Glomerular endothelial cell (primary cell): ENCODE measurements at regions not wholly inside any gene's neighbourhood (a gene's known extent, or its start where the extent isn't known, plus 50 kb on each side); places are given as distances from the start of the nearest gene placed in this dataset.

Experiments
- DNase-seq: peaks from one replicate; pipeline ENCODE4 v3.0.0-alpha.2; 2011; ENCODE audit warnings: low read depth, low spot score; ENCODE audit errors: extremely low read depth

DNA sequence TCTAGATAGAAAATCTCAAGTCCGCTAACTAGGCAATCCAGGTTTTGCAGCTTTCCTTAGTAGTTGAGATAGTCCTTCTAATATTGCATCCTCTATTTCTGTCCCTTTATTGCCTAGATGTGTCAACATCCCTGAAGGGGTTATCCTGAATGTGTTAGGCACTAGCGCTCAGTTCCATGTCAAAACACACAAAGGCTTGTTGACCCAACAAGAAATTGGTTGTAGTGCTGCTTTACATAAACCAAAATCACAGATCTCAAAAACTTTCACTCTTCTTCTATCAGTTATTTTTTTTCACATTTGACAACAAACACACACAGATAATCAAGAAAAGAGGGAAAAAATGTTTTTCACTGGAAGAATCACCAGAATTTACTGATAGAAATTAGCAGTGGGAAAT, 51.4 kb upstream of the SOX2 start:
- no peak for DNase-seq

DNA sequence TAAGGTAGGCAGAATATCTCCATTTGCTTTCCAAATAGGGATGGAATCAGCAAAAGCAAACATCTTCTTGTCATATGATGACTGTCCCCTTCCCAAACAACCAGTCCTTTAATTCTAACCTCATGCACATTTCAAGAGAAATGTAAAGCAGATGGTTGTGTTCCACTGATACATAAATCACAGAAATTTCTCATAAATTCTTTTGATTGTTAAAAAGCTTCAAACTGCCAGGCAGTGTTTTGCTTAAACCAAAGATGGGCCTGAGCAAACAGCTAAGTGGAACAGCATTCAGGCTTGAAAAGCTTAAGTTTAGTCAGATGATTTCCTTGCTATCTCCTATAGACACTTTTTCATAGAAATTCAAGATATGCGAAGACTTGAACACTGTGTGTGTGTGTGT, 74.3 kb upstream of the SOX2 start:
- DNase-seq: no peak

DNA sequence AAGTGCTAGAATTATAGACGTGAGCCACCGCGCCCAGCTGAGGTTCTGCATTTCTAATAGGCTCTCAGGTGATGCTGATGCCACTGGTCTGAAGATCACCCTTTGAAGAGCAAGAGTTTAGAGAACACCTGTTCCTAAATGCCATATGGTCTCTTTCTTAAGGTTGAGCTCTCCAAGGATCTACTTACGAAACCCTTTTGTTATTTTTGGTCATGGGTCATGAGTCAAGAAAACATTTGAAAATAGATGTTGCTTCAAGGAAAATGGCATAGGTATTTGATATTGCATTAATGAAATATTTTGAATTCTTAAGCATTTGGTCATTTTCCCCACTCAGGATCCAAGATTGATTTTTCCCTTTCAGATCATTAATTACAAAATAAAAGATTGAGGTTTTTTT, 74.7 kb upstream of the SOX2 start:
- no peak for DNase-seq

DNA sequence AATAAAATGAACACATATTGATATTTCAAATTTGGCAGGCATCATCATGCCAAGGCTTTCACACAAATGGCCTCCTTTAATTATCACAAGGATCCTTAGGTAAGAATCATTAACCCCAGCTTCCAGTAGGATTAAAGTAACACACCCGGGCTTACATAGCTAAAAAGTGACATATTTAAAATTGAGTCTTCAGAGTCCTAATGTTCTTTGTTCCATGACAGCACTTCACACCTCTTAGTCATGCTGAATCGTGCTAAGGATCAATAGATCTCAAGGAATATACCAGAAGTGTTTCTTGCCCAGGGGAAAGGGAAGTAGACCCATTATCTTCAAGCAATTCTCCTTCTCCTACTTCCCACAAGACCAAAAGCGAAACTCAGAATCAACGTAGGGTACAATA, 76.6 kb upstream of the SOX2 start:
- DNase-seq: no peak

DNA sequence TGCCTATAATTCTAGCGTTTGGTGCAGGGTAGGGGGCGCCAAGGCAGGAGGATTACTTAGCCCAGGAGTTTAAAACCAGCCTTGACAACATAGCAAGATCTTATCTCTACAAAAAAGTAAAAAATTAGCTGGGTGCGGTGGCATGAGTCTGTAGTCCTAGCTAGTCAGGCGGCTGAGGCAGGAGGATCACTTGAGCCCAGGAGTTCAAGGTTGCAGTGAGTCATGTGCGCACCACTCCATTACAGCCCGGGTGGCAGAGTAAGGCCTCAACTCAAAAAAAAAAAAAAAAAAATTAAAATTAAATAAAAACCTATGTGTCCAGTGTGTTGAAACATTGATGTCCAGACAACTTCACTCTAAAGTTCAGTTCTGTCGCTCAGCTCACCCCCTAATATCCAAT, 78.2 kb upstream of the SOX2 start:
- DNase-seq: no peak

DNA sequence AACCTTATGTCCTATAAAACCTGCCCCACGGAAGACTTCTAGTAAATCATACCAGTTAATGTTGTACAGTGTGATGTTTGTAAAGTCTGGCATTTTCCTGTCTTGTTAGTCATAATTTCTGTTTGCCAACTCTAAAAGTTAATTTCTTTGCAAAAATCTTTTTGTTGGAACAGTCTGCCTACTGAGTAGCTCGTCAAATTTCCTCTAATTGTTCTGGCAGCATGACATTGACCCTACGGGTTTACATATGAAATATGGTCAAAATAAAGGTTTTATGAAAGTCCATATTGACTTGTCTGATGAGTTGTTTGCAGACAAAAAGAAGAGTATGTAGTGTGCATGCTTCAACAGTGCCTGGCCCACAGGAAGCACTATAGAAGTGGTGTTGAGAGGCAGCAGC, 79.8 kb upstream of the SOX2 start:
- DNase-seq: peak; percentile 61

DNA sequence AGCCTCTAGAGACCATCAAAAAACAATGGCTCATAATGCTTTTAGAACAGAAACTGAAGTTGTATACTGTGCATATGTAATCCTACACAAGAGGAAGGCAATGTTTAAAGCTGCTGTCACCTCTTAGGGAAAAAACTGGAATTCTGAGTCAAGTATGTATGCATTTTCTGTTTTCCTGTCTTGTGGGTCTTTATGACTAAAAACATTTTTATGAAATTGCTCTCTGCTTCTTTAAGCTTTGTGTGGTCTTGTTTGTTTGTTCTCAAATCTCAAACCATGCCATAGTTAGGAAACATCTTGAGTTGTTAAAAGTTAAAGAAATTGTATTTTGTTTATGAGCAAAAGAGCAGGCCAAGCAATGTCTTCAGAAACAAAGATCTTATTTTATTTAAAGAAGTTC, 80.9 kb upstream of the SOX2 start:
- no peak for DNase-seq

DNA sequence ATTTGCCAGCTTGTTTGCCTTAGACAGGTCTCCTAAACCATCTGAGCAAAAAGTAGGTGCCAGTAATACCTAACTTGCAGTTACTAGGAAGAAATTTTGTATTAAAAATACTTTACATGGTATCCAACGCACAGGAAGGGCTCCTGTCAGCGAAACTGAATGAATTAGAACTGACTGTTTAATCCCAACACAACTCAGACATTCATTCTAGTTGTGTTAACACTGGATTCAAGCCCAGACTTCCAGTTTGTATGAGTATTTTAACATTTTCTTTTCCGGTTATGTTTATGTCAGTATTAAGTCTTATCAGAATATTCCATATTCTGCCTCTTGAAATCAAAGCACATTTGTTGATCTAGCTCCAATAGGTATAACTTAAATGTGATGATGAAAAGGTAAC, 82.0 kb upstream of the SOX2 start:
- no peak for DNase-seq

DNA sequence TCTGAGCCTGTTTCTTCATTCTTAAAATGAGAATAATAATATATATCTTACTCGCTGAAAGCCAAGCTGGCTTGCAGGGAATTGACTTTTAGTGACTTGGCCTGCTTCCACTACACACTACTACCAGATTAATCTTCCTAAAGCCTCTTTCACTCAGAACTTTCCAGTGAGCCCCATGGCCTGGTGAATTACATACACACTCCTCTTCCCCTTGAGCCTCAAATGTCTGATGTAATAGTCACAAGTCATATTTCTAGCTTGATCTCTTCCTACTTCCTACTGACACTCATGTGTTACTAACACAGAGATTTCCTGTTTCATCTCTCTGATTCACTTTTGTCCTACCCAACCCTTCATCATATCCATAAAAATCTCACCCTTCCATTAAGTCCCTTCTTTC, 82.7 kb upstream of the SOX2 start:
- no peak for DNase-seq

DNA sequence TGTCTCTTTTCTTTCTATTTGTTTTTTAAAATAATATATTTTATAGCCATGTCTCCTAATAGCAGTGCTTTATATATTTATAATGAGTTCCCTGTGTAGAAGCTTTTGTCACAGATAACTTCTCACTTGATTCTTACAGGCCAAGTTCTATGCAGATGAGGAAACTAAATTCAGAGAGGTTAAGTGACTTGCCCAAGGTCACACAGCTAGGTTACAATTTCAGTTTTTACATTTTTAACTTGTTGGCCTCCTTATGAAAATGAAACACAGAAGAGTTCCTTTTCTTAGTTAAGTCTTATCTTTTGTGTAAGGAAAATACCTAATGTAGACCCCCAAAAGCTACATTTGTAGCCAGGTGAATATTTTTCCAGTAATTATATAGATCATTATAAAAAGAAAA, 83.3 kb upstream of the SOX2 start:
- no peak for DNase-seq

DNA sequence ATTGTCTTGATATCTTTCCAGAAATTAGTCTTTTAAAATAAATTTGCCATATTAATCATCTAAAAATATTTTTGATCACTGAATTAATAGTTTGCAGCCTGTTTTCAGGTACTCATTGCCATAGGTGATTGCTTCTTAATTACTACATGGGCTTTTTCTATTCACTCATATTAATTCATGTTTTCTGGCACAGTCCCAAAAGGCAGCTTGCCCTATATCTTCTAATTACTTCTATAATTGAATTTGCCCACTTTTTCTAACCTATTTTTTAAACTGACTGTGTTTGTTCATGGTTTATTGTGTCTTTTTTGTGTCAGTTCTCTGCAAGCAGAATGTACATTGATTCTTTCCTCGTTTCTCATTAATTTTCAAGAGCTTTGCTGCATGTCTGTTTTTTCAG, 85.7 kb upstream of the SOX2 start:
- no peak for DNase-seq

DNA sequence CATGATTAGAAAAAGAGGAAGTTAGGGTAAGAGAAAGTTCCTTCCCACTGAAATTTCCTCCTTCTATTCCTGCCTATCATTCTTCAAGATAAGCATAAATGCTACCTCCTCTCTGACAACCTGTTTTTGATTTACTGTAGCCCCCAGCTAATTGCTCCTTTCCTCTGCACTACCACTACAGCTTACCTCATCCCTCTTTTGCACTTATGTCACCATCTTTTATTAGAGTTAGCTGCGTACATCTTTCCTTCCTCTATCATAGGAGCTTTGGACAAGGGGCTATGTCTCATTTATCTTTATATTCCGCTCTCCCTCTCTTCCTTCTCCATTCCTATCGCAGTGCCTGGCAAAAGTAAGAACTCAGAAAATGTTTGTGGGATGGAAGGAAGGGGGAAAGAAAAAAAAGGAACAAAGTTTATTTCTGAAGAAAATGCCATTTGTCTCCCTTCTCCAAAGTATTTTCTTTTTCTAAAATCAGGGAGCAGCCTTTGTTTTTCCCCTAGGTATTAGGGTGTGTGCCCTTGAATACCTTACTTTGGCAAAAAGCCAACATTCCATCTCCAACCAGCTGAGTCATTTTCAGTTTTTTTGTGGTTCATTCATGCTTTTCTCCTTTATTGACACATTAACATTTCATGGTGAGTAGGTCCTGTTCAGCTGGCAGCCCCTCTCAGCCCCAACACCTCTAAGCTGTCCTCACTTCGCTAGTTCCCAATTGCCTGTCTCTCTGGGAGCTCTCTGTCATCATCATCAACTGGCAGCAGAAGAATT, 87.6 kb upstream of the SOX2 start:
- no peak for DNase-seq

DNA sequence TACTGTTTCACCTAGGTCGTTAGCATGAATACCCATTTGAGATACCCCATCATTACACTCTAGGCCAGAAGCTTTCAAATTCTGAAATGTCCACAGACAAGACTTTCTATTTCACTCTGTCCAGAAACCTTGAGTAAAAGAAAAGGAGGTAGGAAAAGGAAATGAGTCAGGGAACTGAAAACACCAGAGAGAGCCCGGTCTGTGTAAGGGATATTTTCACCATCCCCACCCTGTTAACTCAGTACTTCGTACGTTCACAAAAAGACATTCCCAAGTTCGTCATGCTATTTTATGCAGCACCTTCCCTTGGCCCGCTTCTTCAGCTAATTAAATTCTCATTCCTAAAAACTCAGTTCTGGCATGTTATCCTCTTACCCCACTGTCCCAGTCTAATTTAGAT, 89.4 kb upstream of the SOX2 start:
- DNase-seq: no peak

DNA sequence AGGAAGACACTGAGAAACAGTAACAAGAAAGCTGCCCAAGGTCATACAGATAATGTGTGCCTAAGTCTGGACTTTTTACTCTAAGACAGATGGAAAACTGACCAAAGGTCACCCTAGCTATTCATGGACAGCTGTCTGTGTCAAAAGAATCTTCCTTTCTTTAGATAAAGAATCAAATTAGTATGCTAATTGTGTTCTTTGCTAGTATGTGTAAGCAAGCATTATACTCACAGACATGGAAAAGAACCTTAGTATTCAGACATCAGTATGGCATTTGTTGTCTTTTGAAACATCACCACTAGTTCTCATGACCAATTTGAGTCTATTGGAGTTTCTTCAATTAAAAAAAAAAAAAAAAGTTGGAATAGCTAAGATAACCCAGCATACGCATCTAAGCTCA, 91.8 kb upstream of the SOX2 start:
- DNase-seq: no peak

DNA sequence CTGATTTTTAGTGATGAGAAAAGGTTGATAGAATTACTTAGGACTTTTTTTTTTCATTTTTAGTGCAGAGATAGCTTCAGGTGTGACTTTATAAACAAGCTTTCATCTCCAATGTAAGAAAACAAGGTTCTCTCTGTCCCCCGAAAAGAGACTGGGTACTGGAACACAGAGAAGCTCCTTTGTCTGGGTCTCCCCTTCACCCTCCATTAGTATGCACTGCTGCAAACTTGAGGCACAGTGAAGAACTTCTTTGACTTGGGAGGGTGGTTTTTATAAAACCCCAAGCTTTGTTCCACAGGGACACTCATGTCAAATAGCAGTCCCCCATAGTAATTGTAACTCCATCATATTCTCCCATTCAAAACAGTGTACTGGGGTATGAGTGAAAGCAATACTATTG, 93.5 kb upstream of the SOX2 start:
- DNase-seq: no peak

DNA sequence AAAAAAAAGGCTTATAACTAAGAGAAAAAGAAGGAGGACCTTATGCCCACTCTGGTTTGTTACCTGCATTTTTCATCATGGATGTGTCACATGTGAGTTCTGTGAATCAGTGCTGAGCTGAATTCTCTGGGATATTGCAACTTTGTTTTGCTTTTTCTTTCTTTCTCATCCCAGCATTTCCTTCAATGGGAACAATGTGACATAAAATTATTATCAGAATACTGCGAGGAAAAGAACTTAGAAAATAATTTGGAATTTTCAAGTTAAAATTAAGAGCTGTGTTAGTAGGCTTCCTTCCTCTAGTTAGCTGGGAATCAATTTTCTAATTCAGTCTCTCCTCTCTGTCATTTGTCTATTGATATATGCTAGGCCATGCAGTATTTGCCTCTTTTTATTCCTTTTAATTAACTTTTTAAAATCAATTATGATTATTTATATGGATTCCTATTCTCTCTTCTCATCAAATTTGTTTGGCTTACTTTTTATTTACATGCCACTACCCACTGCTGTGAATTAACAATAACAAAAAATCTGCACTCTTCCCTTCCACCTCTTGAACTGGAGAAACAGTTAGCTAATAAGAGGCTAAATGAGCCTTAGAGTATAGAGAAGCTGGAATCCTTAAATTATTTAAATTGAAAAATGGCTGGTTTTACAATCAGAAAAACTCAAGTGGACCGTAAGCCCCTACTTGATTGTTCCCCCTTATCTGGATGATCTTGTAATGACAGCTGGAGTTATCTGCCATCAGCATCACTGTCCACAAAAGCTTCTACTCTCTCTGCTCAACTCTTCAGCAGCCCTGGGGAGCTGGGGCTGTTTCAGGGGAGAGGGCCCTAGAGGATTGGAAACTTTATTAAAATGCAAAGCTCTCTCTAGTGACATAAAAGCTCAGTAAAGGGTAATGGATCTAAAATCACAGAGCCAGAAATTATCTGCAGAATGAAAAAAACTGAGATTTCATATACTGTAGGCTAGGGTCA, 95.3 kb upstream of the SOX2 start:
- no peak for DNase-seq

DNA sequence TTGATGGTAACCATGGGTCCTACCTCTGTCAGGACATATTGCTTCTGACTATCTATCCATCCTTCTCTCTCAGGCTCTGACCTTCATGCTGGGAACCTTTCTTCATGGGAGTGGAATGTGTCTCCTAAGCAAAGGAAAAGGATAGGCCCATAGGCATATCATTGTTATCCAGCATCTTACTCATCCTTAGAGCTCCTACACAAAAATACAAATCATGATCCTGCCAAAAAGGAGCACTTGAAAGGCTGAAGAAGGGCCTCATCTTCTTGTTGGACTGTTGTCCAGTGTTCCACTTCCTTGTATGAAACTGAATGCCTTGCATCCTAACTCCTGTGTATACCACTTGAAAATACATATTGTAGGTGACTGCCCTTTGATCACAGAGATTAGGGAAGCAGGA, 96.1 kb upstream of the SOX2 start:
- DNase-seq: no peak

DNA sequence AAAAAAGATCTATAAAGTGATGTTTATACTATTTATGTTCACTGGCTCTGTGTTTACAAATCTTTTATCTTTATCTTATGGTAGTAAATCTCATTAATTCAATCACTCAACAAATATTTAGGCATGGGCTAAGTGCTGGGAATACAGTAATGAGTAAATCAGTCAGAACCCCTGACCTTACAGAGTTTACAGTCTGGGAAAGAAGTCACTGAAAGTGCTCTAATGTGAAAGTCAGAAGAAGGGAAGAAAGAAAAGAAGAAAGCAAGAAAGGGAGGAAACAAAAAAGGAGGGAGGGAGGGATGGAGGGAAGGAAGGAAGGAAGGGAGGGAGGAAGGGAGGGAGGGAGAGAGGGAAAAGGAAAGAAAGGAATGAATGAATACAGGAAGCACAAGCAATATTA, 96.8 kb upstream of the SOX2 start:
- DNase-seq: no peak

DNA sequence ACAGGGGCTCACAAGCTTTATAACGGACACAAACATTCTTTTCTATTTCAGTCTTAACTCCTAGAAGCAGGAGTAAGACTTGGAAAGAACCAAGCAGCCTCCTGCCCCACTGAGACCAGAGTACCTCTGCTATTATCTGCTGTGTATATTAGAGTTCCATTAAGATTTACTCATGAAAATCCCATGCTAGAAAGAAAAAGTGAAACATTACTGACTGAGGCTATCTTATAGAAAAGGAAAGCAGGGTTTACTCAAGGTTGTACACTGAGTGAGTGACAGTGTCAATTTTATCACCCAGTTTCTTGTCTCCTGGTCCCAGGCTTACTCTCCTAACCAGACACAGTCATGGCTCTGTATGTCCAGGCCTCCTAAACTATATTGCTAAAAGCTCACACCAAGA, 97.9 kb upstream of the SOX2 start:
- DNase-seq: no peak

DNA sequence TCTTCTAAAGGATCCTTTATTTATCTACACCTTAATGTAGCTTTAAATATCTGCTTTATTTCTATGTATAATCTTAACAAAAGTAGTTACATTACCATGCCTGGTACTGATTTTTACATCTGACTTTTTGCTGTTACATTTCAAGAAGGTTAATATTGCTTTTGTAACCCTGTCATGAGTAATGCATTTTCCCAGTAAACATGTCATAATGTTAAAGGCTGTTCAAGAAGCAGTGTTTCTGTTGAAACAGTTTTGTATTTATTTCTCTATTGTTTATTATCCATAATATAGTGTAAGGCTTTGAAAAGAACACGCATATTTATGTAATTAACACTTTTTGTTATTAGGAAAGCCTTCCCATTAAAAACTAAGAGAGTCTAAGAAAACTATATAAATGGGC, 98.5 kb upstream of the SOX2 start:
- no peak for DNase-seq

DNA sequence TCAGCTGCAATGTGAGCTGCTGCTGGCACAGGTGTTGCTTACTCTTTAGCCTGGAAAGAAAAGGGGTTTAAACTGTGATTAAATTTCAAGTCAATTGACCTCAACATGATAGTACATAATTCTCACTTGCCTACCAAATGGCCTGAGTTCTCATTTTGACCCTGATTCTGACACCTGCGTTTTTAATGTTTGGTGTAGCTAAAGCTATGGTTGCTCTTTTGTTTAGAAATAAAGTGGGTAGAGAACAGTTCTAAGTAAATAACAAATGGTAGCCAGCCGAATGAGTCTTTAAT, 100.8 kb upstream of the SOX2 start:
- no peak for DNase-seq
